GM23338 (cell line): ENCODE measurements at regions not wholly inside any gene's neighbourhood (a gene's known extent, or its start where the extent isn't known, plus 50 kb on each side); places are given as distances from the start of the nearest gene placed in this dataset.

Source experiments
- ATAC-seq: fragments of 200-7000 bp; cut with Tn5 transposase; 3 replicates; pipeline ENCODE4 v1.9.1; 2020
- DNase-seq: peaks from one replicate; pipeline ENCODE4 v3.0.0-alpha.2; 2015; ENCODE audit warnings: low spot score
- H2AFZ ChIP-seq: fragments of 200-600 bp; sonication (generic); 2 replicates; pipeline ENCODE4 v1.8.0; 2016; ENCODE audit warnings: antibody characterized with exemption, mild to moderate bottlenecking, moderate library complexity
- H3F3A ChIP-seq: fragments of 200-600 bp; sonication (generic); replicated peaks from 2 replicates; pipeline ENCODE4 v1.8.0; 2017; ENCODE audit warnings: antibody characterized with exemption, mixed run types, low read depth
- H3K27ac ChIP-seq: fragments of 200-600 bp; sonication (generic); 2 replicates; pipeline ENCODE4 v1.6.1; 2016; ENCODE audit warnings: low read depth
- H3K27me3 ChIP-seq: fragments of 200-600 bp; sonication (generic); 2 replicates; pipeline ENCODE4 v1.8.0; 2016; ENCODE audit warnings: mild to moderate bottlenecking, mixed run types, moderate library complexity; ENCODE audit not compliant: insufficient read depth
- H3K36me3 ChIP-seq: fragments of 200-600 bp; sonication (generic); 2 replicates; pipeline ENCODE4 v1.8.0; 2016; ENCODE audit warnings: mild to moderate bottlenecking; ENCODE audit not compliant: insufficient read depth
- H3K4me1 ChIP-seq: fragments of 200-600 bp; sonication (generic); 2 replicates; pipeline ENCODE4 v1.8.0; 2016; ENCODE audit warnings: mild to moderate bottlenecking, moderate library complexity; ENCODE audit not compliant: insufficient read depth
- H3K4me2 ChIP-seq: fragments of 200-600 bp; sonication (generic); 2 replicates; pipeline ENCODE4 v1.7.1; 2017; ENCODE audit warnings: mixed run types
- H3K4me3 ChIP-seq: fragments of 200-600 bp; sonication (generic); 2 replicates; pipeline ENCODE4 v1.6.1; 2016; ENCODE audit warnings: mixed run types
- H3K79me2 ChIP-seq: fragments of 200-600 bp; sonication (generic); replicated peaks from 2 replicates; pipeline ENCODE4 v1.8.0; 2017; ENCODE audit warnings: mild to moderate bottlenecking; ENCODE audit not compliant: insufficient read depth
- H3K9me2 ChIP-seq: fragments of 200-600 bp; sonication (generic); 2 replicates; pipeline ENCODE4 v1.8.0; 2017; ENCODE audit not compliant: insufficient read depth
- H4K20me1 ChIP-seq: fragments of 200-600 bp; sonication (generic); replicated peaks from 2 replicates; pipeline ENCODE4 v1.8.0; 2017; ENCODE audit warnings: mild to moderate bottlenecking; ENCODE audit not compliant: insufficient read depth
- H3K27ac Mint-ChIP-seq: 2 replicates; pipeline ENCODE4 v1.8.0; 2020; ENCODE audit warnings: inconsistent platforms, mild to moderate bottlenecking, moderate library complexity, mixed read lengths
- H3K27me3 Mint-ChIP-seq: 3 replicates; pipeline ENCODE4 v1.8.0; 2022; ENCODE audit warnings: low read depth, mild to moderate bottlenecking, moderate library complexity, mixed read lengths, inconsistent platforms; ENCODE audit not compliant: insufficient read depth, poor library complexity
- H3K36me3 Mint-ChIP-seq: 3 replicates; pipeline ENCODE4 v1.8.0; 2021; ENCODE audit warnings: low read depth, mild to moderate bottlenecking, inconsistent platforms, moderate library complexity, mixed read lengths
- H3K4me1 Mint-ChIP-seq: 3 replicates; pipeline ENCODE4 v1.8.0; 2020; ENCODE audit warnings: mild to moderate bottlenecking, inconsistent platforms, mixed read lengths
- H3K4me3 Mint-ChIP-seq: 3 replicates; pipeline ENCODE4 v1.8.0; 2021; ENCODE audit warnings: moderate library complexity, mild to moderate bottlenecking, inconsistent platforms, mixed read lengths
- H3K9me3 Mint-ChIP-seq: 3 replicates; pipeline ENCODE4 v1.8.0; 2020; ENCODE audit warnings: moderate library complexity, mild to moderate bottlenecking, inconsistent platforms, mixed read lengths
- CREB1 ChIP-seq: fragments of 250-450 bp; sonication (Bioruptor Pico); IDR thresholded peaks from 2 replicates; pipeline ENCODE4 v1.5.0; 2020; ENCODE audit warnings: low read depth, mild to moderate bottlenecking, moderate library complexity
- CTCF ChIP-seq, 2 experiments: fragments of 200-600 bp in 1 of 2; sonication (generic) in 1 of 2; conservative IDR thresholded peaks; 2 replicates each; pipeline versions ENCODE4 v1.5.1 to v1.6.1; 2016 to 2017; ENCODE audit warnings: antibody characterized with exemption in 2 of 2, low read depth in 2 of 2, mild to moderate bottlenecking in 2 of 2, moderate library complexity in 1 of 2
- ETS1 ChIP-seq: IDR thresholded peaks from 2 replicates; pipeline ENCODE4 v1.6.1; 2016; ENCODE audit warnings: antibody characterized with exemption
- EZH2 ChIP-seq: fragments of 200-600 bp; sonication (generic); IDR thresholded peaks from one replicate; pipeline ENCODE4 v1.8.0; 2017; ENCODE audit warnings: antibody characterized with exemption, mild to moderate bottlenecking, low read depth; ENCODE audit not compliant: unreplicated experiment
- EZH2phosphoT487 ChIP-seq: fragments of 200-600 bp; sonication (generic); IDR thresholded peaks from one replicate; pipeline ENCODE4 v1.8.1; 2018; ENCODE audit warnings: antibody characterized with exemption; ENCODE audit not compliant: unreplicated experiment
- JUNB ChIP-seq: IDR thresholded peaks from one replicate; pipeline ENCODE4 v1.6.1; 2016; ENCODE audit warnings: antibody characterized with exemption; ENCODE audit not compliant: unreplicated experiment
- NANOG ChIP-seq: IDR thresholded peaks from 2 replicates; pipeline ENCODE4 v1.6.1; 2016; ENCODE audit warnings: antibody characterized with exemption, borderline replicate concordance
- POLR2AphosphoS5 ChIP-seq: IDR thresholded peaks from 2 replicates; pipeline ENCODE4 v1.6.1; 2016; ENCODE audit warnings: antibody characterized with exemption, low read depth
- REST ChIP-seq: IDR thresholded peaks from one replicate; pipeline ENCODE4 v1.6.1; 2018; ENCODE audit warnings: antibody characterized with exemption; ENCODE audit not compliant: unreplicated experiment
- STAT1 ChIP-seq: IDR thresholded peaks from one replicate; pipeline ENCODE4 v1.6.1; 2016; ENCODE audit warnings: antibody characterized with exemption; ENCODE audit not compliant: unreplicated experiment
- ZNF114 ChIP-seq: fragments of 250-450 bp; sonication (Bioruptor Pico); IDR thresholded peaks from 2 replicates; pipeline ENCODE4 v1.5.0; 2020; ENCODE audit warnings: mild to moderate bottlenecking, moderate library complexity
- ZNF331 ChIP-seq: fragments of 250-450 bp; sonication (Bioruptor Pico); IDR thresholded peaks from 2 replicates; pipeline ENCODE4 v1.5.0; 2020; ENCODE audit warnings: low read depth, mild to moderate bottlenecking, moderate library complexity
- ZNF462 ChIP-seq: fragments of 250-450 bp; sonication (Bioruptor Pico); IDR thresholded peaks from 2 replicates; pipeline ENCODE4 v1.5.0; 2020; ENCODE audit warnings: mild to moderate bottlenecking, moderate library complexity

- no peak overlapping the region for H3K4me2 ChIP-seq
- no peaks in the 10 kb centered on the region for H3K27me3 ChIP-seq
- no peak overlapping the region for H3K4me3 ChIP-seq
- TF ChIP-seq REST = no peak
- TF ChIP-seq ZNF462 (CRISPR knock-in tag) = no peak
- no peak for TF ChIP-seq ZNF114 (CRISPR knock-in tag)
- no peak for TF ChIP-seq EZH2phosphoT487
- no peak for TF ChIP-seq POLR2AphosphoS5
- TF ChIP-seq ETS1 = no peak
- no peak for TF ChIP-seq CREB1 (CRISPR knock-in tag)
- TF ChIP-seq JUNB = no peak
- no peak for TF ChIP-seq EZH2
- TF ChIP-seq CTCF (conservative IDR thresholded peaks at IDR 0.05; ENCODE audit: low read depth in 2 of 2) = no peak
- TF ChIP-seq NANOG = no peak
- no peak for TF ChIP-seq ZNF331 (CRISPR knock-in tag)
- no peak for TF ChIP-seq STAT1
- Mint-ChIP-seq H3K27ac (no peak overlapping the region), H3K4me3 (no peak overlapping the region), H3K27me3 (no peaks in the 10 kb centered on the region), H3K36me3 (peaks cover 6% of the 10 kb centered on the region; the same call in 2 of the 3 replicates), H3K9me3 (peaks cover 17% of the 10 kb centered on the region), H3K4me1 (no peaks in the 10 kb centered on the region)
- H2AFZ ChIP-seq = no peak overlapping the region
- H3K79me2 ChIP-seq = no peaks in the 10 kb centered on the region
- no peaks in the 10 kb centered on the region for H3F3A ChIP-seq
- no peaks in the 10 kb centered on the region; the same call in 1 of the 2 replicates for H3K9me2 ChIP-seq
- no peaks in the 10 kb centered on the region for H3K4me1 ChIP-seq
- DNase-seq = no peak
- H4K20me1 ChIP-seq = no peaks in the 10 kb centered on the region
- no peak for ATAC-seq
- no peak overlapping the region for H3K27ac ChIP-seq
- H3K36me3 ChIP-seq = no peaks in the 10 kb centered on the region
These were observed 213.9 kb upstream of the C11orf87 start for GRCh38 chr11:109208121-109208520.
